ENCODE measurements at regions not wholly inside any gene's neighbourhood (a gene's known extent, or its start where the extent isn't known, plus 50 kb on each side); places are given as distances from the start of the nearest gene placed in this dataset.
A peak's percentile ranks its signal among the peaks of the same experiment; 100 is the strongest.

GRCh38 chr5:167973126-167973525 is 318.3 kb upstream of the WWC1 start:
- TF ChIP-seq POLR2AphosphoS5 (IDR thresholded peaks at IDR 0.05; ENCODE audit: borderline replicate concordance, low read depth, low read length) (peak; percentile 37; the same call in 1 of the 2 replicates), EZH2 (IDR thresholded peaks at IDR 0.05) (no peak), FOXP2 (optimal IDR thresholded peaks at IDR 0.05; ENCODE audit: control extremely low read depth, extremely low read length, insufficient read depth) (no peak)
